ENCODE measurements at regions not wholly inside any gene's neighbourhood (a gene's known extent, or its start where the extent isn't known, plus 50 kb on each side); places are given as distances from the start of the nearest gene placed in this dataset.
A peak's percentile ranks its signal among the peaks of the same experiment; 100 is the strongest.

GRCh38 chr18:67932271-67932670 lies 415.8 kb upstream of the DSEL start:
- Histone ChIP-seq H3K36me3 (no peaks in the 10 kb centered on the region), H3K79me2 (ENCODE audit: low read depth) (no peaks in the 10 kb centered on the region), H3K4me3 (no peak overlapping the region), H3K4me1 (no peaks in the 10 kb centered on the region), H3K27me3 (no peaks in the 10 kb centered on the region), H3K9ac (no peak overlapping the region), H3K9me3 (ENCODE audit: low read depth) (no peaks in the 10 kb centered on the region), H4K20me1 (ENCODE audit: low read depth) (no peaks in the 10 kb centered on the region), H3K27ac (no peak overlapping the region), H3F3A (ENCODE audit: low read depth) (no peaks in the 10 kb centered on the region), H2AFZ (replicated peaks) (no peak overlapping the region), H3K4me2 (no peak overlapping the region)
- DNase-seq (ENCODE audit: low spot score), result no peak
- no peaks in the 10 kb centered on the region for H3K27me3 Mint-ChIP-seq (ENCODE audit: insufficient read depth, low read depth)
- no peak for TF ChIP-seq CTCF (IDR thresholded peaks at IDR 0.05)
- H3K9me3 Mint-ChIP-seq, result peaks cover 2% of the 10 kb centered on the region
- H3K4me3 Mint-ChIP-seq, result no peak overlapping the region
- no peak overlapping the region for H3K27ac Mint-ChIP-seq
- no peaks in the 10 kb centered on the region for H3K36me3 Mint-ChIP-seq
- no peaks in the 10 kb centered on the region for H3K4me1 Mint-ChIP-seq

GRCh38 chr18:67926929-67927864 lies 410.7 kb upstream of the DSEL start:
- no peaks in the 10 kb centered on the region for H3K36me3 ChIP-seq
- H3K4me3 Mint-ChIP-seq, result no peak overlapping the region

GRCh38 chr18:67924656-67925055 lies 408.1 kb upstream of the DSEL start:
- no peaks in the 10 kb centered on the region for H3K9me3 Mint-ChIP-seq
- no peak overlapping the region for H3K27ac Mint-ChIP-seq
- no peaks in the 10 kb centered on the region for H3K36me3 ChIP-seq
- H3K4me1 Mint-ChIP-seq, result no peaks in the 10 kb centered on the region
- no peak for DNase-seq (ENCODE audit: low spot score)
- no peaks in the 10 kb centered on the region for H3K4me1 ChIP-seq
- no peak overlapping the region for H3K4me2 ChIP-seq
- H4K20me1 ChIP-seq (ENCODE audit: low read depth), result no peaks in the 10 kb centered on the region
- no peaks in the 10 kb centered on the region for H3K79me2 ChIP-seq (ENCODE audit: low read depth)
- no peak overlapping the region for H3K4me3 ChIP-seq
- H3K9me3 ChIP-seq (ENCODE audit: low read depth), result no peaks in the 10 kb centered on the region
- no peak overlapping the region for H3K9ac ChIP-seq
- H3K4me3 Mint-ChIP-seq, result no peak overlapping the region
- H2AFZ ChIP-seq (replicated peaks), result no peak overlapping the region
- H3K27me3 ChIP-seq, result no peaks in the 10 kb centered on the region
- no peaks in the 10 kb centered on the region for H3K27me3 Mint-ChIP-seq (ENCODE audit: insufficient read depth, low read depth)
- TF ChIP-seq EZH2phosphoT487 (IDR thresholded peaks at IDR 0.05) (no peak), EZH2 (IDR thresholded peaks at IDR 0.05) (no peak), CTCF (IDR thresholded peaks at IDR 0.05) (no peak)
- no peak overlapping the region for H3K27ac ChIP-seq
- no peaks in the 10 kb centered on the region for H3F3A ChIP-seq (ENCODE audit: low read depth)
- no peaks in the 10 kb centered on the region for H3K36me3 Mint-ChIP-seq

More at GRCh38 chr18:67926929-67927864, 410.7 kb upstream of the DSEL start:
- Histone ChIP-seq H3K27me3 (no peaks in the 10 kb centered on the region), H4K20me1 (ENCODE audit: low read depth) (no peaks in the 10 kb centered on the region), H3K4me2 (no peak overlapping the region), H3K4me1 (no peaks in the 10 kb centered on the region), H3K9ac (no peak overlapping the region), H2AFZ (replicated peaks) (peak overlapping the region; percentile 71), H3K27ac (no peak overlapping the region), H3K79me2 (ENCODE audit: low read depth) (no peaks in the 10 kb centered on the region), H3K9me3 (ENCODE audit: low read depth) (no peaks in the 10 kb centered on the region), H3F3A (ENCODE audit: low read depth) (no peaks in the 10 kb centered on the region), H3K4me3 (no peak overlapping the region)
- Mint-ChIP-seq H3K36me3 (no peaks in the 10 kb centered on the region), H3K27ac (no peak overlapping the region), H3K9me3 (no peaks in the 10 kb centered on the region), H3K4me1 (no peaks in the 10 kb centered on the region), H3K27me3 (ENCODE audit: insufficient read depth, low read depth) (no peaks in the 10 kb centered on the region)
- DNase-seq (ENCODE audit: low spot score), result no peak
- TF ChIP-seq CTCF (IDR thresholded peaks at IDR 0.05) (no peak), EZH2 (IDR thresholded peaks at IDR 0.05) (no peak), EZH2phosphoT487 (IDR thresholded peaks at IDR 0.05) (no peak)
